ENCODE measurements at regions not wholly inside any gene's neighbourhood (a gene's known extent, or its start where the extent isn't known, plus 50 kb on each side); places are given as distances from the start of the nearest gene placed in this dataset.

DNA sequence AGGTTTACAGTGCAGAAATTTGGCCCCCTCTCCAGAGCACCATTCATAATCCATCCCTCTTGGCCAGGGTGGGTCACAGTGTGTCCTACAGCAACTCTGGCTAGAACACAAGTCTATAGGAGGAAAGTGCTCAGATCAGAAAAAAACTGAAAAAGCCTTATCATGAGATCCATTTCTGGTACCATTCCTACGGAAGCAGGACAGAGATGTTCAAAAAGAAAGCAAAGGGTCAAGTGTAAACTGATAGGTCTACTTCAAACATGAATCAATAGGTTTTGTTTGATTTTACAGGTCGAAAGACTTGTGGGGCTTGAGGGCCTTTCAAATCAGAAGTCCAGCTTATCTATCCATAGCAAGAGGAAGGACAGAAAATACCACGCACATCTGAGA, 326.4 kb downstream of the SOX9 start:
- DNase-seq (ENCODE audit: low spot score) (no peak), ATAC-seq (no peak)
- H3K27ac Mint-ChIP-seq, result no peak overlapping the region
- POLR2A ChIA-PET, result no interaction called here
- no peaks in the 10 kb centered on the region for H3K27me3 Mint-ChIP-seq (ENCODE audit: low read depth)
- no peak overlapping the region for H3K4me3 Mint-ChIP-seq
- no peak for TF ChIP-seq ELF4 (CRISPR knock-in tag; IDR thresholded peaks at IDR 0.05; ENCODE audit: low read depth)
- TF ChIP-seq ZNF232 (CRISPR knock-in tag; IDR thresholded peaks at IDR 0.05), result no peak
- no peak for TF ChIP-seq ZNF671 (CRISPR knock-in tag; IDR thresholded peaks at IDR 0.05)
- TF ChIP-seq, protein P1, sequence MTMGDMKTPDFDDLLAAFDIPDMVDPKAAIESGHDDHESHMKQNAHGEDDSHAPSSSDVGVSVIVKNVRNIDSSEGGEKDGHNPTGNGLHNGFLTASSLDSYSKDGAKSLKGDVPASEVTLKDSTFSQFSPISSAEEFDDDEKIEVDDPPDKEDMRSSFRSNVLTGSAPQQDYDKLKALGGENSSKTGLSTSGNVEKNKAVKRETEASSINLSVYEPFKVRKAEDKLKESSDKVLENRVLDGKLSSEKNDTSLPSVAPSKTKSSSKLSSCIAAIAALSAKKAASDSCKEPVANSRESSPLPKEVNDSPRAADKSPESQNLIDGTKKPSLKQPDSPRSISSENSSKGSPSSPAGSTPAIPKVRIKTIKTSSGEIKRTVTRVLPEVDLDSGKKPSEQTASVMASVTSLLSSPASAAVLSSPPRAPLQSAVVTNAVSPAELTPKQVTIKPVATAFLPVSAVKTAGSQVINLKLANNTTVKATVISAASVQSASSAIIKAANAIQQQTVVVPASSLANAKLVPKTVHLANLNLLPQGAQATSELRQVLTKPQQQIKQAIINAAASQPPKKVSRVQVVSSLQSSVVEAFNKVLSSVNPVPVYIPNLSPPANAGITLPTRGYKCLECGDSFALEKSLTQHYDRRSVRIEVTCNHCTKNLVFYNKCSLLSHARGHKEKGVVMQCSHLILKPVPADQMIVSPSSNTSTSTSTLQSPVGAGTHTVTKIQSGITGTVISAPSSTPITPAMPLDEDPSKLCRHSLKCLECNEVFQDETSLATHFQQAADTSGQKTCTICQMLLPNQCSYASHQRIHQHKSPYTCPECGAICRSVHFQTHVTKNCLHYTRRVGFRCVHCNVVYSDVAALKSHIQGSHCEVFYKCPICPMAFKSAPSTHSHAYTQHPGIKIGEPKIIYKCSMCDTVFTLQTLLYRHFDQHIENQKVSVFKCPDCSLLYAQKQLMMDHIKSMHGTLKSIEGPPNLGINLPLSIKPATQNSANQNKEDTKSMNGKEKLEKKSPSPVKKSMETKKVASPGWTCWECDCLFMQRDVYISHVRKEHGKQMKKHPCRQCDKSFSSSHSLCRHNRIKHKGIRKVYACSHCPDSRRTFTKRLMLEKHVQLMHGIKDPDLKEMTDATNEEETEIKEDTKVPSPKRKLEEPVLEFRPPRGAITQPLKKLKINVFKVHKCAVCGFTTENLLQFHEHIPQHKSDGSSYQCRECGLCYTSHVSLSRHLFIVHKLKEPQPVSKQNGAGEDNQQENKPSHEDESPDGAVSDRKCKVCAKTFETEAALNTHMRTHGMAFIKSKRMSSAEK (CRISPR knock-in tag; IDR thresholded peaks at IDR 0.05; ENCODE audit: borderline replicate concordance), result no peak
- 0 out of 2 replicates have a peak, but pooled peaks have one; percentile 20 for TF ChIP-seq GABPB1 (CRISPR knock-in tag; IDR thresholded peaks at IDR 0.05)
- TF ChIP-seq, protein P2, sequence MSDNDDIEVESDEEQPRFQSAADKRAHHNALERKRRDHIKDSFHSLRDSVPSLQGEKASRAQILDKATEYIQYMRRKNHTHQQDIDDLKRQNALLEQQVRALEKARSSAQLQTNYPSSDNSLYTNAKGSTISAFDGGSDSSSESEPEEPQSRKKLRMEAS (CRISPR knock-in tag; IDR thresholded peaks at IDR 0.05), result no peak
- no peak for TF ChIP-seq HMGA2 (CRISPR knock-in tag; IDR thresholded peaks at IDR 0.05)
- H3K4me1 Mint-ChIP-seq, result peaks cover 9% of the 10 kb centered on the region
- peaks cover 9% of the 10 kb centered on the region for H3K9me3 Mint-ChIP-seq
- no peaks in the 10 kb centered on the region for H3K36me3 Mint-ChIP-seq
- CTCF ChIA-PET, result no interaction called here

DNA sequence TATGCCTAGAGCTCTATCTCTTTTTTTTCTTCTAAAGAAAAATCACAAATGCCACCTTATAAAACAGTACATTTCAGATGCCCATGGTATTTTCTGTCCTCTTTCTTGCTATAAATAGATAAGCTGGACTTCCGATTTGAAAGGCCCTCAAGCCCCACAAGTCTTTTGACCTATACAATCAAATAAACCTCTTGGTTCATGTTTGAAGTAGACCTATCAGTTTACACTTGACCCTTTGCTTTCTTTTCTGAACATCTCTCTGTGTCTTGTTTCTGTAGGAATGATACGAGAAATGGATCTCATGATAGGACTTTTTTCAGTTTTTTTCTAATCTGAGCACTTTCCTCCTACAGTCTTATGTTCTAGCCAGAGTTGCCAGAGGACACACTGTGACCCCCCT, 327.2 kb downstream of the SOX9 start:
- ChIA-PET POLR2A (no interaction called here), CTCF (no interaction called here)
- DNase-seq (ENCODE audit: low spot score) (no peak), ATAC-seq (no peak)
- Mint-ChIP-seq H3K27ac (no peak overlapping the region), H3K9me3 (peaks cover 9% of the 10 kb centered on the region), H3K4me1 (peaks cover 15% of the 10 kb centered on the region), H3K4me3 (no peak overlapping the region), H3K27me3 (ENCODE audit: low read depth) (no peaks in the 10 kb centered on the region), H3K36me3 (no peaks in the 10 kb centered on the region)
- TF ChIP-seq CREB1 (CRISPR knock-in tag; IDR thresholded peaks at IDR 0.05), result no peak
- TF ChIP-seq CBFB (CRISPR knock-in tag; IDR thresholded peaks at IDR 0.05; ENCODE audit: low read depth), result no peak
- no peak for TF ChIP-seq ZNF423 (CRISPR knock-in tag; IDR thresholded peaks at IDR 0.05)
- no peak for TF ChIP-seq ELF4 (CRISPR knock-in tag; IDR thresholded peaks at IDR 0.05; ENCODE audit: low read depth)
- TF ChIP-seq, protein P3, sequence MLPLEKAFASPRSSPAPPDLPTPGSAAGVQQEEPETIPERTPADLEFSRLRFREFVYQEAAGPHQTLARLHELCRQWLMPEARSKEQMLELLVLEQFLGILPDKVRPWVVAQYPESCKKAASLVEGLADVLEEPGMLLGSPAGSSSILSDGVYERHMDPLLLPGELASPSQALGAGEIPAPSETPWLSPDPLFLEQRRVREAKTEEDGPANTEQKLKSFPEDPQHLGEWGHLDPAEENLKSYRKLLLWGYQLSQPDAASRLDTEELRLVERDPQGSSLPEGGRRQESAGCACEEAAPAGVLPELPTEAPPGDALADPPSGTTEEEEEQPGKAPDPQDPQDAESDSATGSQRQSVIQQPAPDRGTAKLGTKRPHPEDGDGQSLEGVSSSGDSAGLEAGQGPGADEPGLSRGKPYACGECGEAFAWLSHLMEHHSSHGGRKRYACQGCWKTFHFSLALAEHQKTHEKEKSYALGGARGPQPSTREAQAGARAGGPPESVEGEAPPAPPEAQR (CRISPR knock-in tag; IDR thresholded peaks at IDR 0.05), result no peak
- no peak for TF ChIP-seq GABPB1 (CRISPR knock-in tag; IDR thresholded peaks at IDR 0.05)
- TF ChIP-seq, protein P4, sequence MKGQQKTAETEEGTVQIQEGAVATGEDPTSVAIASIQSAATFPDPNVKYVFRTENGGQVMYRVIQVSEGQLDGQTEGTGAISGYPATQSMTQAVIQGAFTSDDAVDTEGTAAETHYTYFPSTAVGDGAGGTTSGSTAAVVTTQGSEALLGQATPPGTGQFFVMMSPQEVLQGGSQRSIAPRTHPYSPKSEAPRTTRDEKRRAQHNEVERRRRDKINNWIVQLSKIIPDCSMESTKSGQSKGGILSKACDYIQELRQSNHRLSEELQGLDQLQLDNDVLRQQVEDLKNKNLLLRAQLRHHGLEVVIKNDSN (CRISPR knock-in tag; IDR thresholded peaks at IDR 0.05), result no peak
- TF ChIP-seq, protein P5, sequence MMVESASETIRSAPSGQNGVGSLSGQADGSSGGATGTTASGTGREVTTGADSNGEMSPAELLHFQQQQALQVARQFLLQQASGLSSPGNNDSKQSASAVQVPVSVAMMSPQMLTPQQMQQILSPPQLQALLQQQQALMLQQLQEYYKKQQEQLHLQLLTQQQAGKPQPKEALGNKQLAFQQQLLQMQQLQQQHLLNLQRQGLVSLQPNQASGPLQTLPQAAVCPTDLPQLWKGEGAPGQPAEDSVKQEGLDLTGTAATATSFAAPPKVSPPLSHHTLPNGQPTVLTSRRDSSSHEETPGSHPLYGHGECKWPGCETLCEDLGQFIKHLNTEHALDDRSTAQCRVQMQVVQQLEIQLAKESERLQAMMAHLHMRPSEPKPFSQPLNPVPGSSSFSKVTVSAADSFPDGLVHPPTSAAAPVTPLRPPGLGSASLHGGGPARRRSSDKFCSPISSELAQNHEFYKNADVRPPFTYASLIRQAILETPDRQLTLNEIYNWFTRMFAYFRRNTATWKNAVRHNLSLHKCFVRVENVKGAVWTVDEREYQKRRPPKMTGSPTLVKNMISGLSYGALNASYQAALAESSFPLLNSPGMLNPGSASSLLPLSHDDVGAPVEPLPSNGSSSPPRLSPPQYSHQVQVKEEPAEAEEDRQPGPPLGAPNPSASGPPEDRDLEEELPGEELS (CRISPR knock-in tag; IDR thresholded peaks at IDR 0.05), result no peak
- TF ChIP-seq, protein P6, sequence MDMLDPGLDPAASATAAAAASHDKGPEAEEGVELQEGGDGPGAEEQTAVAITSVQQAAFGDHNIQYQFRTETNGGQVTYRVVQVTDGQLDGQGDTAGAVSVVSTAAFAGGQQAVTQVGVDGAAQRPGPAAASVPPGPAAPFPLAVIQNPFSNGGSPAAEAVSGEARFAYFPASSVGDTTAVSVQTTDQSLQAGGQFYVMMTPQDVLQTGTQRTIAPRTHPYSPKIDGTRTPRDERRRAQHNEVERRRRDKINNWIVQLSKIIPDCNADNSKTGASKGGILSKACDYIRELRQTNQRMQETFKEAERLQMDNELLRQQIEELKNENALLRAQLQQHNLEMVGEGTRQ (CRISPR knock-in tag; IDR thresholded peaks at IDR 0.05), result no peak
- no peak for TF ChIP-seq ATF1 (CRISPR knock-in tag; IDR thresholded peaks at IDR 0.05)
- TF ChIP-seq ZNF138 (CRISPR knock-in tag; conservative IDR thresholded peaks at IDR 0.05), result no peak
- TF ChIP-seq, protein P7, sequence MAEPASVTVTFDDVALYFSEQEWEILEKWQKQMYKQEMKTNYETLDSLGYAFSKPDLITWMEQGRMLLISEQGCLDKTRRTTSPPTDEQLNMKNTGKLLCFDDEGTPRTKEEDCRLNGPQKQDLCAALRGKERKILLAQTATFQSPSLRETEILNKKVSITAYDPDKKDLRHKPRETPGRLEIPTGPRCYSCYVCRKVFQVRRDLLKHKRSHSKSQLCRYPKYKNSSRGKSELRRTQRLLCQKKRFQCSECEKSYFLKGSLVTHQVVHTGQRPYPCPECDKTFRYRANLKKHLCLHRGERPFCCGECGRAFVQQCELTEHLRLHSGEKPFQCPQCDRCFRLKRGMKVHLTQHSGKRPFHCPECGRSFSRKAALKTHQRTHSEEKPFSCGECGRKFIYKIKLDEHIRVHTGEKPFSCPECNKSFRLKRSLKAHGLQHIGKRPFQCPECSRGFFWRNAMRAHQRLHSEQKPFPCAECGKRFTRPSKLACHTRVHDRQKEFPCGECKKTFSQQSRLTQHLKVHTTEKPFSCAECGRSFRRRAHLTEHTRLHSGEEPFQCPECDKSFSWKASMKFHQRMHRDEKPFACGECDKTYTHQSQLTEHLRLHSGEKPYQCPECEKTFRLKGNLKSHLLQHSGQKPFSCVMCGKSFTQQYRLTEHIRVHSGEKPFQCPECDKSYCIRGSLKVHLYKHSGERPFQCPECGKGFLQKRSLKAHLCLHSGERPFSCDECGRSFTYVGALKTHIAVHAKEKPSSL (CRISPR knock-in tag; conservative IDR thresholded peaks at IDR 0.05), result no peak
- TF ChIP-seq, protein P8, sequence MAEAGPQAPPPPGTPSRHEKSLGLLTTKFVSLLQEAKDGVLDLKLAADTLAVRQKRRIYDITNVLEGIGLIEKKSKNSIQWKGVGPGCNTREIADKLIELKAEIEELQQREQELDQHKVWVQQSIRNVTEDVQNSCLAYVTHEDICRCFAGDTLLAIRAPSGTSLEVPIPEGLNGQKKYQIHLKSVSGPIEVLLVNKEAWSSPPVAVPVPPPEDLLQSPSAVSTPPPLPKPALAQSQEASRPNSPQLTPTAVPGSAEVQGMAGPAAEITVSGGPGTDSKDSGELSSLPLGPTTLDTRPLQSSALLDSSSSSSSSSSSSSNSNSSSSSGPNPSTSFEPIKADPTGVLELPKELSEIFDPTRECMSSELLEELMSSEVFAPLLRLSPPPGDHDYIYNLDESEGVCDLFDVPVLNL (CRISPR knock-in tag; IDR thresholded peaks at IDR 0.05; ENCODE audit: borderline replicate concordance, low read depth), result no peak
- TF ChIP-seq, protein P9, sequence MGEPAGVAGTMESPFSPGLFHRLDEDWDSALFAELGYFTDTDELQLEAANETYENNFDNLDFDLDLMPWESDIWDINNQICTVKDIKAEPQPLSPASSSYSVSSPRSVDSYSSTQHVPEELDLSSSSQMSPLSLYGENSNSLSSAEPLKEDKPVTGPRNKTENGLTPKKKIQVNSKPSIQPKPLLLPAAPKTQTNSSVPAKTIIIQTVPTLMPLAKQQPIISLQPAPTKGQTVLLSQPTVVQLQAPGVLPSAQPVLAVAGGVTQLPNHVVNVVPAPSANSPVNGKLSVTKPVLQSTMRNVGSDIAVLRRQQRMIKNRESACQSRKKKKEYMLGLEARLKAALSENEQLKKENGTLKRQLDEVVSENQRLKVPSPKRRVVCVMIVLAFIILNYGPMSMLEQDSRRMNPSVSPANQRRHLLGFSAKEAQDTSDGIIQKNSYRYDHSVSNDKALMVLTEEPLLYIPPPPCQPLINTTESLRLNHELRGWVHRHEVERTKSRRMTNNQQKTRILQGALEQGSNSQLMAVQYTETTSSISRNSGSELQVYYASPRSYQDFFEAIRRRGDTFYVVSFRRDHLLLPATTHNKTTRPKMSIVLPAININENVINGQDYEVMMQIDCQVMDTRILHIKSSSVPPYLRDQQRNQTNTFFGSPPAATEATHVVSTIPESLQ (CRISPR knock-in tag; IDR thresholded peaks at IDR 0.05), result no peak
- no peak for TF ChIP-seq ZNF416 (CRISPR knock-in tag; IDR thresholded peaks at IDR 0.05)
- no peak for TF ChIP-seq GTF2I (CRISPR knock-in tag; conservative IDR thresholded peaks at IDR 0.05)

All from WTC11 (cell line).